ENCODE measurements at regions not wholly inside any gene's neighbourhood (a gene's known extent, or its start where the extent isn't known, plus 50 kb on each side); places are given as distances from the start of the nearest gene placed in this dataset.

DNA sequence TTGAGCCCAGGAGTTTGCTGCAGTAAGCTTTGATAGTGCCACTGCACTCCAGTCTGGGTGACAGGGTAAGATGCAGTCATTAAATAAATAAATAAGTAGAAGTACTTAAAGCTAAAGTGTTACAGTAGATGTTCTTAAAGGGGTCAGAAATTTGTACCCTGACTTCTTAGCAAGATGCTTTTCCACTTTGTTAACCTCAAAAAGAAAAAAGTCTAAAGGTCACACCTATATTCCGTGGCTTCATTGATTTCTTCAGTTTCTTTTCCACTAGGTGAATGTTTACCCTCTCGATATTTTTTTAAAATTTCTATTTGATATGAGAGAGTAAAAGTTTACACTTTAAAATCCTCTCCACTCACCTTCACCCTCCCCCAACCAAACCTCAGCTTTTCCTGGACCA lies 64.3 kb upstream of the PLEKHA5 start:
- intact Hi-C loops (cut with micrococcal nuclease), result no loop called here
- ATAC-seq (ENCODE audit: low read depth) (no peak), DNase-seq (no peak)
- TF ChIP-seq, protein P1, sequence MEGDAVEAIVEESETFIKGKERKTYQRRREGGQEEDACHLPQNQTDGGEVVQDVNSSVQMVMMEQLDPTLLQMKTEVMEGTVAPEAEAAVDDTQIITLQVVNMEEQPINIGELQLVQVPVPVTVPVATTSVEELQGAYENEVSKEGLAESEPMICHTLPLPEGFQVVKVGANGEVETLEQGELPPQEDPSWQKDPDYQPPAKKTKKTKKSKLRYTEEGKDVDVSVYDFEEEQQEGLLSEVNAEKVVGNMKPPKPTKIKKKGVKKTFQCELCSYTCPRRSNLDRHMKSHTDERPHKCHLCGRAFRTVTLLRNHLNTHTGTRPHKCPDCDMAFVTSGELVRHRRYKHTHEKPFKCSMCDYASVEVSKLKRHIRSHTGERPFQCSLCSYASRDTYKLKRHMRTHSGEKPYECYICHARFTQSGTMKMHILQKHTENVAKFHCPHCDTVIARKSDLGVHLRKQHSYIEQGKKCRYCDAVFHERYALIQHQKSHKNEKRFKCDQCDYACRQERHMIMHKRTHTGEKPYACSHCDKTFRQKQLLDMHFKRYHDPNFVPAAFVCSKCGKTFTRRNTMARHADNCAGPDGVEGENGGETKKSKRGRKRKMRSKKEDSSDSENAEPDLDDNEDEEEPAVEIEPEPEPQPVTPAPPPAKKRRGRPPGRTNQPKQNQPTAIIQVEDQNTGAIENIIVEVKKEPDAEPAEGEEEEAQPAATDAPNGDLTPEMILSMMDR (IDR thresholded peaks at IDR 0.05), result no peak
- no peak for TF ChIP-seq EZH2 (IDR thresholded peaks at IDR 0.05; ENCODE audit: borderline replicate concordance, insufficient read depth, low read depth, low read length, poor library complexity, severe bottlenecking)
- Histone ChIP-seq H3K4me1 (ENCODE audit: control insufficient read depth in 2 of 2, insufficient read depth in 2 of 2, low read length in 2 of 2) (no peaks in the 10 kb centered on the region), H4K20me1 (ENCODE audit: control insufficient read depth, insufficient read depth, low read length, poor library complexity, severe bottlenecking) (no peaks in the 10 kb centered on the region), H2AFZ (ENCODE audit: insufficient read depth, low read depth, low read length, poor library complexity, severe bottlenecking) (no peak overlapping the region), H3K27ac (ENCODE audit: low read length in 2 of 2) (no peak overlapping the region), H3K9ac (ENCODE audit: low read length) (no peak overlapping the region), H3K9me3 (ENCODE audit: control extremely low read depth in 1 of 3, control insufficient read depth in 2 of 3, insufficient read depth in 1 of 3, low read length in 2 of 3) (peaks cover 0 to 3% (median 0%) of the 10 kb centered on the region in 3 donors), H3K4me3 (ENCODE audit: control extremely low read depth in 1 of 5, extremely low read depth in 1 of 5, insufficient read depth in 1 of 5, low read depth in 2 of 5, low read length in 4 of 5) (no peak overlapping the region), H3K27me3 (replicated peaks in 1 of 4; ENCODE audit: control extremely low read depth in 1 of 4, control insufficient read depth in 3 of 4, insufficient read depth in 4 of 4, low read length in 3 of 4) (no peaks in the 10 kb centered on the region), H3K79me2 (ENCODE audit: control insufficient read depth, insufficient read depth, low read length) (no peaks in the 10 kb centered on the region), H3K36me3 (replicated peaks in 1 of 2; ENCODE audit: control extremely low read depth in 1 of 2, control insufficient read depth in 1 of 2, extremely low read depth in 1 of 2, insufficient read depth in 2 of 2, low read length in 1 of 2) (no peaks in the 10 kb centered on the region), H3K4me2 (replicated peaks; ENCODE audit: low read depth, low read length, poor library complexity, severe bottlenecking) (no peak overlapping the region)
- POLR2A ChIA-PET, result no interaction called here
- Mint-ChIP-seq H3K4me3 (no peak overlapping the region), H3K27me3 (no peaks in the 10 kb centered on the region), H3K27ac (no peak overlapping the region), H3K9me3 (ENCODE audit: insufficient read depth) (no peaks in the 10 kb centered on the region), H3K4me1 (no peaks in the 10 kb centered on the region)
- no CpG with 5 or more reads among the region's 2 CpGs for WGBS (ENCODE audit: insufficient coverage)
- CTCF ChIA-PET, result no interaction called here

GRCh38 chr12:19065871-19066270 lies 63.7 kb upstream of the PLEKHA5 start:
- H3K9me3 Mint-ChIP-seq (ENCODE audit: insufficient read depth), result no peaks in the 10 kb centered on the region
- CTCF ChIA-PET, result no interaction called here
- DNase-seq (no peak), ATAC-seq (ENCODE audit: low read depth) (no peak)
- Histone ChIP-seq H3K27me3 (replicated peaks in 1 of 4; ENCODE audit: control extremely low read depth in 1 of 4, control insufficient read depth in 3 of 4, insufficient read depth in 4 of 4, low read length in 3 of 4) (no peaks in the 10 kb centered on the region), H2AFZ (ENCODE audit: insufficient read depth, low read depth, low read length, poor library complexity, severe bottlenecking) (no peak overlapping the region), H3K79me2 (ENCODE audit: control insufficient read depth, insufficient read depth, low read length) (no peaks in the 10 kb centered on the region), H3K4me3 (ENCODE audit: control extremely low read depth in 1 of 5, extremely low read depth in 1 of 5, insufficient read depth in 1 of 5, low read depth in 2 of 5, low read length in 4 of 5) (no peak overlapping the region), H3K27ac (ENCODE audit: low read length in 2 of 2) (no peak overlapping the region), H3K4me1 (ENCODE audit: control insufficient read depth in 2 of 2, insufficient read depth in 2 of 2, low read length in 2 of 2) (no peaks in the 10 kb centered on the region), H3K9me3 (ENCODE audit: control extremely low read depth in 1 of 3, control insufficient read depth in 2 of 3, insufficient read depth in 1 of 3, low read length in 2 of 3) (peaks cover 0 to 3% (median 0%) of the 10 kb centered on the region in 3 donors), H3K4me2 (replicated peaks; ENCODE audit: low read depth, low read length, poor library complexity, severe bottlenecking) (no peak overlapping the region), H4K20me1 (ENCODE audit: control insufficient read depth, insufficient read depth, low read length, poor library complexity, severe bottlenecking) (no peaks in the 10 kb centered on the region), H3K9ac (ENCODE audit: low read length) (no peak overlapping the region), H3K36me3 (replicated peaks in 1 of 2; ENCODE audit: control extremely low read depth in 1 of 2, control insufficient read depth in 1 of 2, extremely low read depth in 1 of 2, insufficient read depth in 2 of 2, low read length in 1 of 2) (no peaks in the 10 kb centered on the region)
- H3K4me3 Mint-ChIP-seq, result no peak overlapping the region
- no peaks in the 10 kb centered on the region for H3K27me3 Mint-ChIP-seq
- intact Hi-C loops (cut with micrococcal nuclease), result no loop called here
- H3K4me1 Mint-ChIP-seq, result no peaks in the 10 kb centered on the region
- TF ChIP-seq EZH2 (IDR thresholded peaks at IDR 0.05; ENCODE audit: borderline replicate concordance, insufficient read depth, low read depth, low read length, poor library complexity, severe bottlenecking), result no peak
- TF ChIP-seq, protein P1 (IDR thresholded peaks at IDR 0.05), result no peak
- POLR2A ChIA-PET, result no interaction called here
- WGBS (ENCODE audit: insufficient coverage), result 78% methylated on average over 1 of the region's 1 CpG
- no peak overlapping the region for H3K27ac Mint-ChIP-seq

All from B cell (primary cell).